Upper lobe of left lung (tissue), 4 donors: ENCODE measurements at regions not wholly inside any gene's neighbourhood (a gene's known extent, or its start where the extent isn't known, plus 50 kb on each side); places are given as distances from the start of the nearest gene placed in this dataset.

ENCODE experiments used
- POLR2A ChIP-seq, 4 donors: fragments of 450-650 bp; IDR thresholded peaks; one replicate each; pipeline ENCODE4 v1.5.1; 2016 to 2017; ENCODE audit warnings: antibody characterized with exemption in 4 of 4, mild to moderate bottlenecking in 2 of 4
- POLR2AphosphoS5 ChIP-seq, 2 donors: sonication (generic); formaldehyde crosslinking; IDR thresholded peaks; one replicate each; pipeline ENCODE4 v1.5.1; 2017; ENCODE audit warnings: antibody characterized with exemption in 2 of 2
- TF ChIP-seq, protein P1 (sequence below), 6 experiments: fragments of 450-650 bp in 4 of 6; fragments of 200-600 bp in 2 of 6; sonication (generic) in 2 of 6; IDR thresholded peaks; one replicate each; pipeline ENCODE4 v1.5.1; 2016 to 2019; ENCODE audit warnings: antibody characterized with exemption in 6 of 6

DNA sequence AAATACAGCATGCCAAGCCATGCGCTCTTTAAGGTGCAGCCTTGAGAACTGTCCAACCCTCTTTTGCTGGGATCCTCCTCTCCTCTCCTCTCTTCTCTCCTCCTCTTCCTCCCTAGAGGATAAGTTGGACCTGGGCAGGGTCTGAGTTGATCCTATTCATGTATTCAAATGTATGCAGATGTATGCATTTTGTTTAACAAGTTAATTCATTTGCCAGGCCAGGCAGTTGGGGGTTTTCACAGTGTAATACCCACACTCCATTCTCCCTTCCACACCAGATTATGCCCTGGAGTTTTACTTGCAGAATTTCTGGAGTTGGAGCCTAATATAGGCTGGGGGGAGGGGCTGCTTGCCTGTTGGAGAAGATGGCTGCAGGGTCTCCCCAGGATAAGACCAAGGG is 226.2 kb upstream of the SDK2 start:
- no peak for TF ChIP-seq POLR2AphosphoS5 (IDR thresholded peaks at IDR 0.05)
- no peak for TF ChIP-seq POLR2A (IDR thresholded peaks at IDR 0.05)
- TF ChIP-seq, protein P1, sequence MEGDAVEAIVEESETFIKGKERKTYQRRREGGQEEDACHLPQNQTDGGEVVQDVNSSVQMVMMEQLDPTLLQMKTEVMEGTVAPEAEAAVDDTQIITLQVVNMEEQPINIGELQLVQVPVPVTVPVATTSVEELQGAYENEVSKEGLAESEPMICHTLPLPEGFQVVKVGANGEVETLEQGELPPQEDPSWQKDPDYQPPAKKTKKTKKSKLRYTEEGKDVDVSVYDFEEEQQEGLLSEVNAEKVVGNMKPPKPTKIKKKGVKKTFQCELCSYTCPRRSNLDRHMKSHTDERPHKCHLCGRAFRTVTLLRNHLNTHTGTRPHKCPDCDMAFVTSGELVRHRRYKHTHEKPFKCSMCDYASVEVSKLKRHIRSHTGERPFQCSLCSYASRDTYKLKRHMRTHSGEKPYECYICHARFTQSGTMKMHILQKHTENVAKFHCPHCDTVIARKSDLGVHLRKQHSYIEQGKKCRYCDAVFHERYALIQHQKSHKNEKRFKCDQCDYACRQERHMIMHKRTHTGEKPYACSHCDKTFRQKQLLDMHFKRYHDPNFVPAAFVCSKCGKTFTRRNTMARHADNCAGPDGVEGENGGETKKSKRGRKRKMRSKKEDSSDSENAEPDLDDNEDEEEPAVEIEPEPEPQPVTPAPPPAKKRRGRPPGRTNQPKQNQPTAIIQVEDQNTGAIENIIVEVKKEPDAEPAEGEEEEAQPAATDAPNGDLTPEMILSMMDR (IDR thresholded peaks at IDR 0.05): no peak
